GM18520 (cell line): ENCODE measurements at regions not wholly inside any gene's neighbourhood (a gene's known extent, or its start where the extent isn't known, plus 50 kb on each side); places are given as distances from the start of the nearest gene placed in this dataset.
"Not testable (repeated sequence)": the region's sequence is repeated elsewhere in the genome, so short reads cannot be mapped to it uniquely, and the experiment has no call there.

ENCODE experiments used
- ATAC-seq: cut with Tn5 transposase; IDR thresholded peaks from one replicate; pipeline ENCODE4 v1.9.1; 2021; ENCODE audit not compliant: unreplicated experiment

DNA sequence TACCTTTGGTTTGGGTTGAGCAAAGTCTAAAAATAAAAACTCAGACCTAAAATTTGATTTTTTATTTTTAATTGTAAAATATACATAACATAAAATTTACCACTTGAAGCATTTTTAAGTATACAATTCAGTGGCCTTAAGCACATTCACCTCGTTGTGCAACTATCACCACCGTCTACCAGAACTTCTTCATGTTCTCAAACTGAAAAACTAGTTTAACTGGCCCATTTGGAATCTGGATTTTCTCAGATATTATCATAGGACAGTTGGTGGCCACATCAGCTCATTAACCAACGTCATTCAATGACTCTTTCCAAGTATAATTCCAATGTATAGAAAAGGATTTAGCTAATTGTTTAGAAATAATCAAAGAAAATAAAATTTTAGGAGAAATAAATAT, 319.3 kb downstream of the TLE1 start:
- ATAC-seq = no peak

DNA sequence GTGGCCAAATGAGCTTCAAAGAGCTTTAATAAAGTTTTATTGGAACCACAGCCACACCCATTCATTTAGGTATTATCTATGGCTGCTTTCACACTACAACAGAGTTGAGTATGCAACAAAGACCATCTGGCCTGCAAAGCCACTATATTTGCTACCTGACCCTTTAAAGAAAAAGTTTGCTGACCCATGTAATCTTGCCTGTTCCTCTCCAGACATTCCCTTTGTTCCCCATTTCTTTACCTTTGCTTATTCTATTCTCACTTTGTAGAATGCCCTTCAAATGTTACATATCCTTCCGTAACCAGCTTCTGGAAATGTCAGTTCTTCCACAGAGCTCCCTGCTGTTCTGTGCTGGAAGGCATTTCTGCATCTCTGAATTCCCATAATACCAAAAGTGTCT, 320.2 kb downstream of the TLE1 start:
- ATAC-seq = no peak

DNA sequence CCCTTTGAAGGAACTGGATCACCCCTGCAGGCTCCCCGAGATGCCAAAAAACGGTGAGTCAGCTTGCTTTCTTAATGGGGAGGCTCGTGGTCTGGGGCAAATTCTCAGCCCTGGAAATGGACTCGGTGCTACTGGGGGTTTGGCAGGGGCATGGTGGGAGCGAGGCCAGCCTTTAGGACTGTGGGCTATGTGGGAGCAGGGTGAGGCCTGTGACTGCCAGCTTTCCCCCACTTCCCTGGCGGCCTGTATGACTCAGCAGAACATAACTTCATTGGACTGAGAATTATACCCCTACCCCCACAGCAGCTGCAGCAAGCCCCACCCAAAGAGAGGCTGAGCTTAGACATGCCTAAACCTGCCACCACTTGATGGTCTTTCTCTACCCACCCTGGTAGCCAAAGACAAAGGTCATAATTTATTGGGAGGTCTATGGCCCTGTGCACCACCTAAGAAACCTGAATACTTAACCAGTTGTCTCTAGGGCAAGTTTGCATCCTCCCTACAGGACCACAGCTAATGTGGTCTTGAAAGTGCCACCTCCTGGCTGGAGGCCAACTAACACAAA, 325.3 kb downstream of the TLE1 start:
- ATAC-seq = no peak

DNA sequence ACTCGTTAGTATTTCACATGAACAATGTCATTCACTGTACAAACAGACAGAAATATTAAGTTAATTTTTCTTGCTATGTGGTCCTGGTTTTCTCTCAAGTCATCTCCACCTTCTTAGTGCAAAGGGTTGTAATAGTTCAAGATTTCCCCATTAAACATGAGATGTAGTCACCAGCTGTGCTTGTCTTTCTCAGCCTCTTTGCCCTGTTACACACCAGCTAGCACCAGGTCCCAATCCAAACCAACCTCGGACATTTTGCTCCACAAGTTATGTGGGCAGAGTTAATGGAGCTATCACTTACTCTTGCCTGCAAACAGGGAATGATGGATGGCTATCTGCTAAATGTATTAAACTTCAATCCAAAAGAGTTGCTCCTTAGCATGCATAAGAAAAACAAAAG, 328.1 kb downstream of the TLE1 start:
- ATAC-seq = no peak

DNA sequence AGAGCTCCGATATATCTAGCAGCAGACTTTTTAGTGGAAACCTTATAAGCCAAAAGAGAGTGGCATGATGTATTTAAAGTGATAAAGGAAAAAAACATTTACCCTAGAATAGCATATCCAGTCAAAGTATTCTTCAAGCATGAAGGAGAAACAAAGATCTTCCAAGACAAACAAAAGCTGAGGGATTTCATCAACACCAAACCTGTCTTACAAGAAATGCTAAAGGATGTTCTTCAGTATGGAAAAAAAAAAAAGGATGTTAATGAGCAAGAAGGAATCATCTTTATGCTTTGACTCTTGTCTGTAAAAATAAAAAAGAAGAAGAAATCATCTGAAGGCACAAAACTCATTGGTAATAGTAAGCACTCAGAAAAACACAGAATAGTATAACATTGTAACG, 338.2 kb downstream of the TLE1 start:
- no peak for ATAC-seq

DNA sequence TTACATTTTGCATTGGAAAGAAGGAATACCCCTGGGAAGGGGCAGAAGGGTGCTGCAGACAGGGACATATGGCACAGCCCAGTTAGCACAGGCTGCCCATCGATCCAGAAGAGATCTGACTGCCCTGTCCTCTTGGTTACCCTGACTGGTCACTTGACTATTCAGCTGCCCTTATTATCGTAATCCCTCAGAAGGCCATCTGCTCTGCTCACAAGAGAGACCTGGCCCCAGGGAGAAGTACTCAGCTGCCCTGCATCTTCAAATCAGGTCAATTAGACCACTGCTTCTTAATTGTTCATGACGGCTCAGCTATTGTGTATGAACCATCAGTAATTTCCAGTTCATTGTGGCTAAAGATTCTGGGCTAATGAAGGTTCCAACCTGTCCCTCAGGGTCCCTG, 345.0 kb downstream of the TLE1 start:
- no peak for ATAC-seq

DNA sequence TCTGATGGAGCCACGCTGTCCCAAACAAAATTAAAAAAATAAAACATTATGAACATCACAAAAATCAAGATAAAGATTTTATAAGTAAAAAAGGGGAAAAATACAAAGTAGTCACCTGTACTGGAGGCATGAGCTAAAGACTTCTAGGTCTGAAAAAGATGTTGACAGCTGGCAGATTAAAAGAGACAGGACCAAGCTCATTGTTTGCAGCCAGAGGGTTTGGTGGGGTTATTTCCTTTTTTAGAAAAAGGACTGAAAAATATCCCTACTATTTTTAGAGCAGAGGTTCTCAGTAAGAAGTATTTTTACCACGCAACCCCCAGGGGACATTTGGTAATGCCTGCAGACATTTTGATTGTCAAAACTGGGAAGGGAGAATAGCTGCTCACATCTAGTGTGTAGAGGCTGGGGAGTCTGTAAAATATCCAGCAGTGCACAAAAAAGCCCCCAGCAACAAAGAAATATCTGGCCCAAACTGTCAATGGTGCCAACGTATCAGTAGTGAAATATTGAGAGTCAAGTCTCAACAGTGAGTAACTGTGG, 353.4 kb downstream of the TLE1 start:
- ATAC-seq = no peak

DNA sequence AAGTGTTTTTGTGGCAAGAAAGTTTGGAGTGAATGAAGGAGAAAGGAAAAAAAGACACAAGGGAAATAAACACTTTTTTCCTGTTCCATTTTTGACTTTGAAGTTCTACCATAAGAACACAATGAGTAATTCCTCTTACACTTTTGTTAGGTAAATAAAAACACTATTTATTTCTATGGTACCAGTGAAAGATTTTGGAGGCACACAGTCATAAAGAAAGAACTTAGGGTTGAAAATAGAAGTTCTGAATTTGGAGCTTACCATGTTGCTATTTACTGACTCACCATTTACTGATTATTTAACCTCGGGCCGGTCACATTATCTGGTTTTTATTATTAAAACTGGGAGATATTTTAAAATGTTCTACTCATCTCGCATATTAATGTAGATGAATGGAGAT, 367.8 kb downstream of the TLE1 start:
- ATAC-seq = no peak

DNA sequence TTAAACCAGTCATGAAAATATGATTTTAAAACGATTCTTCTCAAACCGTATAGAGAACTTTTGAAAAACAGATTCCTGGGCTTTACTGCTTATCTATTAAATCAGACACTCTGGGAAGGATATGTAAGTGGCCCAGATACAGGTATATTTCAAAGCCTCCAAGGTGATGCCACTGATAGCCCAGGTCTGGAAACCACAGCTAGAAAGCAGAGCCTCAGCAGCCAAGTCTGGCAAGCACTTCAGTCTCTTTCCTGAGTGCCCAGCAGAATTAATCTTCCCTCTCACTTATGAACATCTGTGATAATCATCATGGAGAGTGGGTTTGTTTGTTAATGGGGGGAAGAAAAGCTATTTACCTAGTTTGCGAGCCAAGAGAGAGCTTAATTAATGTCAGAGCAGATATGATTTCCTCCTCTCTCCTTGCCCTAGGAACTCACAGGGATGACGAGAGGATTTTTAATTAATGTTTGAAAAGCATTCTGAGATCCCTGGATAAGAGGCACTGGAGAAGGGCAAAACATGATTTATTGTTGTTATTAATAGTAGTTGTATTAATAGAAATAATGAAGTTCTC, 368.4 kb downstream of the TLE1 start:
- no peak for ATAC-seq

DNA sequence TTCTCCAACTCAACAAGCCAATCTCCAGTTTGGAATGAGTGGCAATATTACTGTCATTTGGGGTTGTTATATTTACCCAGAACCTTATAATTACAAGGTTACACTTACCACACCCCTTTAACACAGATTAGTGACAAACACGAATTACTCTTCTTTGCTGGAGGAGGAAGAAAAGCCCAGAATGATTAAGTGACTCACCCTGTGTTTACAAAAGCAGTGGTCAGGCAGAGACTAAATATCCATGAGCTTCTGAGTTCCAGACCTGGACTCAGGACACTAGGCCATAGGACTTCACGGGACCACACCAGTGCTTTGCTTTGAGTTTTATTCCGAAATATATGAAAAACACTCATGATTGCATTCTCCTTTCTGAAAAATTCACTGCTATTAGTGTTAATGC, 370.8 kb downstream of the TLE1 start:
- ATAC-seq = no peak

DNA sequence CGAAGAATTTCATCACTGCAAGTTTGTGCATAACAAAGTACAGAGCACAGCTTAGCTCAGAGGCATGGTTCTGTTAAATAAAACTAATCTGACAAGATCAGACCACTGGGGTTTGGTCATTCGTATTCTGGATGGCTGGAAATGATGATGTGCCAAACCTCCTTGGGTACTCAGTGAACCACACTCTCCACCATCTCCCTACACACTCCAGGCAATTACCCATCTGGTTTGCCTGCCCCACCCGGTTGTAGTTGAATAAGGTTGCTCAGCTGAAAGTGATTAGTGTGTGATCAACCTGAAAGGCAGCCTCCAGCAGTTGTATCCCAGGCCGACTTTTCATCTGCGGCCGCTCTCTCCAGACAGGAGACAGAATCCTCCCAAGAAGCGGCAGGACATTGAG, 371.4 kb downstream of the TLE1 start:
- ATAC-seq = no peak

DNA sequence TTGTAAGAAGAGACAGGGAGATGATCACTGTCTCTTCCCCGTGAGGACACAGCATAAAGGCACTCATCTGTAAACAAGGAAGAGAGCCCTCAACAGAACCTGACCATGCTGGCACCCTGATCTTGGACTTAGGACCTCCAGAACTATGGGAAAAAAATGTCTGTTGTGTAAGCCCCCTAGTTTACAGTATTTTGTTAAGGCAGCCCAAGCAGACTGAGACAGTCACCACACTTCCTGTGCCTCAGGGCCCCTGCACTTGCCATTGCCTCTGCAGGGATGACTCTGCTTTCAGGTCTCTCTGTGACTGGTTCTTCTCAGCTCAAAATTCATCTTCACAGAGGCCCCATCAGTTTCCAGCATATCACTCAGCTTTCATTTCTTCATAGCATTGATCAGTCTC, 372.1 kb downstream of the TLE1 start:
- no peak for ATAC-seq

DNA sequence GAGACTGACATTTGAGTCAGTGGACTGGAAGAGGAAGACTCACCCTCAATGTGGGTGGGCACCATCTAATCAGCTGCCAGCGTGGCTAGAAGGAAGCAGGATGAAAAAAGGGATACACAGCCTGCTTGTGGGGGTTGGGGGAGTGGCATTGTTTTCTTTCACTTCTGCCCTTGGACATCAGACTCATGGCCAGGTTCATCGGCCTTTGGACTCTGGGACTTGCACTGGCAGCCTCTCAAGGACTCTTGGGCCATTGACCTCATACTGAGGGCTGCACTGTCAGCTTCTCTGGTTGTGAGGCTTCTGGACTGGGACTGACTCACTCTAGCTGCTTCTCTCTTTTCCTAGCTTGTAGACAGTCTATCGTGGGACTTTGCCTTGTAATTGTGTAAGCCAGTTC, 374.9 kb downstream of the TLE1 start:
- ATAC-seq = no peak

DNA sequence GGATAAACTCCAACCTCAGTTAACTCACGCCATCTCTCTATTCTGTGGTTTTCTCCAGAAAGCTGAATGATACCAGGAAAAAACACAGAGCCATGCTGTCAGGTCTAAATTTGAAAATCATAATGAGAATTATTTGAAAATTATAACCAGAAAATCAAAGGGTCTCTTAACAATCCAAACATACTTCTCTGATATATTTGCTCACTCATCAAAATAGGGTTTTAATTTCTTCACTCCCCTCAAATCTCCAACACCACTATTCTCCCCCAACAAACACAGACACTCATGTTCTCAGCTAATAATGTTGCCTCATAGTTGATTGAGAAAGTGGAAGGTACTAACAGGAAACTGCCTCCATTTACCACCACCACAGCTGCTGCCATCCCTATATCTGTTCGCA, 375.5 kb downstream of the TLE1 start:
- ATAC-seq = no peak

DNA sequence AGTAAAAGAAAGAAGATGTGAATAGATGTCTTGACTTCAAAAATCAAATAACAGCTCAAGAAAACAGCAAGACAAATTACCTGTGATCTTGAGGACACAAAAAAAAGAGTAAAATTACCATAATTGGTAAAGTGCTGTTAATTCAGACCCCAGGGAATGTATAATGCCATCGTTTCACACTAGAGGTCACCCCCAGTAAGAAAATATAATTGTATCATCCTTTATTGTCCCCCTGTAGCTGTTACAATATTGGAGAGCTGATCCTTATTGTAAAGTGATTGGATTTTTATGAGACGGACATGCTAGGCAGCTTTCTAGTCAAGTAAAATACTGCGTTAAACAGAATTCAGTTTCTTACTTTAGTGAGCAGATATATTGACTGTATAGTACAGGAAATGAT, 377.0 kb downstream of the TLE1 start:
- ATAC-seq = no peak

DNA sequence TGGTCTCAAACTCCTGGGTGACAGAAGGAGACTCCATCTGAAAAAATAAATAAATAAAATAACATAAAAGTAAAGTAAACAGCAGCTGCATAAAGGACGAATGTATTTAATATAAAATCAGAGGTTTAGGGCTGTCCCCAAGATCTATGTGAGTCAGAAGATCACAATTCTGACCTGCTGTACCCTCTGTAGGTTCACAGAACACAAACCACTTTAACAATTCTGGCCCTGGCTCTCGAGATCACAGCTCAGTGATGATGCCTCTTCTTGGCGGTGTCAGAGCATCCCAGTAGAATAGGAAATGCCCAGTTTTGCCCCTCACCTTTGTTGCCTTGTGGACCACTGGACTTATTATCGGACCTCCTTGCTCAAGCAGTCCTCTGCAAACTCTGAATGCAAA, 380.9 kb downstream of the TLE1 start:
- no peak for ATAC-seq

DNA sequence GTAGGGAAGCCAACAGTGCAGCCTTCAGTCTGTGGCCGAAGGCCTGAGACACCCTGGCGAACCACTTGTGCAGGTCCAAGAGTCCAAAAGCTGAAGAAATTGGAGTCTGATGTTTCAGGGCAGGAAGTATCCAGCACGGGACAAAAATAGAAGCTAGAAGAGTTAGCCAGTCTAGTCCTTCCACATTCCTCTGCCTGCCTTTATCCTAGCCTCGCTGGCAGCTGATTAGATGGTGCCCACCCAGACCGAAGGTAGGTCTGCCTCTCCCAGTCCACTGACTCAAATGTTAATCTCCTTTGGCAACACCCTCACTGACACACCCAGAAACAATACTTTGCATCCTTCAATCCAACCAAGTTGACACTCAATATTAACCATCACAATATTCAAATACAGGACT, 381.6 kb downstream of the TLE1 start:
- not testable (repeated sequence) for ATAC-seq

DNA sequence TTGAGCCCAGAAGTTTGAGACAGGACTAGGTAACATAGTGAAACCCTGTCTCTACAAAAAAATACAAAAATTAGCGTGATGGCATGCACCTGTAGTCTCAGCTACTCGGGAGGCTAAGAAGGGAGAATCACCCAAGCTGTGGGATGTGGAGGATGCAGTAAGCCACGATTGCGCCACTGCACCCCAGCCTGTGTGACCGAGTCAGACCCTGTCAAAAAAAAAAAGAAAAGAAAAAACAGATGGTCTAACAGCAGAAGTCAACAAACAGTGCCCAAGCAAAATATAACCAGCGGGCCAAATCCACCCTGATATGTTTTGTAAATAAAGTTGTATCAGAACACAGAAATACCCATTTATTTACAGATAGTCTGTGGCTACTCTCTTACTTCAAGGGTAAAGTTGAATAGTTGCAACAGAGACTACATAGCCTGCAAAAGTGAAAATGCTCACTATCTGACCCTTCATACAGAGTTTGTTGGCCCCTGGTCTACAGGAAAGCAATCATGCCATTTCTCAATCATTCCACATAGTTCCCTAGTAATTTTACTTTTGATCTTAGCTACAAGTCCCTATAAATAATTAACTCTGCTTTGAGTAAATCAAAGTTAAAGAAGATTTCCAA, 383.7 kb downstream of the TLE1 start:
- ATAC-seq = no peak

DNA sequence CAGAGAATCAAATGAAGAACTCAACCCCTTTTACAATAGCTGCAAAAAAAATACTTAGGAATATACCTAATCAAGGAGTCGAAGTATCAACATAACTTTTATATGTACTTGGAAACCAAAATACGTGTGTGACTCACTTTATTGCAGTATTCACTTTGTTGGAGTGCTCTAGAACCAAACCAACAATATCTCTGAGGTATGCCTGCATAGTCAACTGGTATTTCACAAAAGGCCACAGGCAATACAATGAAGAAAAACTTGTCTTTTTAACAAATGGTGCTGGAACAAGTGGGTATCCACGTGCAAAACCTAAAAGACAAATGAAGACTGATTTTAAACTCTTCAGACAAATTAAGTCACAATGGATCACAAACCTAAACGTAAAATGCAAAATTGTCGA, 385.7 kb downstream of the TLE1 start:
- no peak for ATAC-seq

DNA sequence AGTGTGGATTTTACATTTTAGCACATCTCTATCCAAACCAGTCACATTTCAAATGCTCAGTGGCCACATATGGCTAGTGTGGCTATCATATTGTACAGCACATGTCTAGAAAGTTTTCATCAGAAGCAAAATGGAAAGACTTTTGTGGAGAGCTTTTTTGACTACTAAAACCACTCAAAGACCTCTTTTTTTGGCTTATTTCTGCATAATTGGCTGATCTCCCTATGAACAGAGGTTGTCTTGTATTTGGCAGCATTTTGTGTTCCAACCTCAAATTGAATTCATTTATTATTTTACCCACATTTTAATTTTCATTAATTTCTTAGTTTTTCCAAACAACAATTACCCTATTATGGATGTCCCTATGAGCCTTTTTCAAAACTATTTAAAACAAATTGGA, 395.7 kb downstream of the TLE1 start:
- no peak for ATAC-seq

DNA sequence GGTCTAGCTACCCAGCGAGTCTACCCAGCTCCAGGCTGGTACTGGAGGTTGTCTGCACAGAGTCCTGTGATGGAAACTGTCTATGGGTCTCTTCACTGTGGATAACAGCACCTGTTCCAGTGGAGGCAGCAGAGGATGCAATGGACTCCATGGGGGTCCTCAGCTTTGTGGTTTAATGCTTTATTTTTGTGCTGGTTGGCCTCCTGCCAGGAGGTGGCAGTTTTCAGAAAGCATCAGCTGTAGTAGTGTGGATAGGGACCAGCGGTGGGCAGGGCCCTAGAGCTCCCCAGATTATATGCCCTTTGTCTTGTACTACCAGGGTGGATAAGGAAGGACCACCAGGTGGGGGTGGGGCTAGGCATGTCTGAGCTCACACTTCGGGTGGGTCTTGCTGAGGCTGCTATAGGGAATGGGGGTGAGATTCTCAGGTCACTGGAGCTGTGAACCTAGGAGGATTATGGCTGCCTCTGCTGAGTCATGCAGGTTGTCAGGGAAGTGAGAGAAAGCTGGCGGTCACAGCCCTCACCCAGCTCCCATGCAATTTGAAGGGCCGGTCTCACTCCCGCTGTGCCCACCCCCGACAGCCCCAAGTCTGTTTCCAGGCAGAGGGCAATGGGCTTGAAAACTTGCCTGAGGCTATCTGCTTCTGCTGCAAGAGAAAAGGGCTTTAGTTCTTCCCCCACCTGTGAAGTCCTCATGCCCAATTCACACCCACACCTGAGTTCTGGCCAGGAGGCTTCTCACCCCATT, 397.1 kb downstream of the TLE1 start:
- ATAC-seq = no peak

DNA sequence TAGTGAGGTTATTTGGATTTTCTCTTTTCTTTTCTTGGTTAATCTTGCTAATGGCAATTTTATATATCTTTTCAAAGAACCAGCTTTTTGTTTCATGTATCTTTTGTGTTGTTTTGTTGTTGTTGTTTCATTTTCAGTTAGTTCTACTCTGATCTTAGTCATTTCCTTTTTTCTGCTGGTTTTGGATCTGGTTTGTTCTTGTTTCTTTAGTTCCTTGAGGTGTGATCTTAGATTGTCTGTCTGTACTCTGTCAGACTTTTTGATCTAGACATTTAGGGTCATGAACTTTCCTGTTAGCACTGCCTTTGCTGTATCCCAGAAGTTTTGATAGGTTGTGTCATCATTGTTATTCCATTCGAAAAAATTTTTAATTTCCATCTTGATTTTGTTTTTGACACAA, 399.7 kb downstream of the TLE1 start:
- ATAC-seq = peak; percentile 73
